CD4-positive, alpha-beta T cell treated with Interferon gamma for 1 hour (primary cell): ENCODE measurements at regions not wholly inside any gene's neighbourhood (a gene's known extent, or its start where the extent isn't known, plus 50 kb on each side); places are given as distances from the start of the nearest gene placed in this dataset.
"Not testable (repeated sequence)": the region's sequence is repeated elsewhere in the genome, so short reads cannot be mapped to it uniquely, and the experiment has no call there.

Experiments
- DNase-seq: peaks from one replicate; pipeline ENCODE4 v3.0.0-alpha.2; 2020

DNA sequence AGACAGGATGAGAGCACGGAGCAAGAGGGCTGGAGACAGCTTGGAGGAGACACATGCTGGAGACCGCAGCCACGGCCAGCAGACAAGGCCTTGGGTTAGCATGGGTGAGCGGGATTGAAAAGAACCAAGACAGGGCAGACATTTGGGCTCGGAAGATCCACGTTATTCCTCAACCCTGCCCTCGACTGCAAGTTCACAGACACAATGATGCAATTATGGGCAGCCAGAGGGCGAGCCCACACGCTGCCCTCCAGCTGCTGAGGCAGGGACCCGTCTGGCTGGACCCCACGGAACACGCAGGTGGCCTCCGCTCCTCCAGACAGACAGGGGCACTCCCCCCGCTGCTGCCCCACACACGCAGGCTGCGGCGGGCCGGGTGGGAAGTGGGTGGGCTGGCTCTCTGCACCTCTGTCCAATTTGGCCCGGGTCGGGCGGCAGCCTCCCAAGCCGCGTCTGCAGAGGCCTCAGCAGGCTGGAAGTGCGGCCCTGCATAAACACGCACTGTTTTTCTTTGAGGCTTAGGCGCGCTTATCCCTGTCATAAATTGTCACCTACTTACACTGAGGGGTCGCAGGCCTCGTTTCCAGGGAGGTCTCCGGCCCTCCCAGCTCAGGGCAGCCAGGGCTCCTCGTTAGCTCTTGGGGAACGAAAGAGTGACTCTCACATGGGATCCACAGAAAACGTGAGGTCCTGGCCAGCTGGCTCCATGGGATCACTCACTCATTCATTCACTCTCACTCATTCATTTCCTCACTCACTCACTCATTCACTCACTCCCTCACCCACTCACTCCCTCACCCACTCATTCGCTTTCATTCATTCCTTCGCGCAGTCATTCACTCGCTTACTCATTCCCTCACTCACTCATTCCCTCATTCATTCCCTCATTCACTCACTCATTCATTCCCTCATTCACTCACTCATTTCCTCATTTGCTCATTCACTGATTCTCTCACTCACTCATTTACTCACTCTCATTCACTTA lies 303.9 kb downstream of the C16orf95 start:
- no peak for DNase-seq

DNA sequence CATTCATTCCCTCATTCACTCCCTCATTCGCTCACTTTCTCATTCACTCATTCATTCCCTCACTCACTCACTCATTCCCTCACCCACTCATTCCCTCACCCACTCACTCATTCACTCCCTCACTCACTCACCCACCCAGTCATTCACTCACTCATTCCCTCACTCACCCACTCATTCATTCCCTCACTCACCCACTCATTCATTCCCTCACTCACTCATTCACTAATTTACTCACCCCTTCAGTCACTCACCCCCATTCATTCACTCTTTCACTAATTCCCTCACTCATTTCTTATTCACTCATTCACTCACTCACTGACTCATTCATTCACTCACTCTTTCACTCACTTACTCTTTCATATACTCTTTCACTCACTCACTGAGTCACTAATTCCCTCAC lies 303.1 kb downstream of the C16orf95 start:
- DNase-seq: no peak

DNA sequence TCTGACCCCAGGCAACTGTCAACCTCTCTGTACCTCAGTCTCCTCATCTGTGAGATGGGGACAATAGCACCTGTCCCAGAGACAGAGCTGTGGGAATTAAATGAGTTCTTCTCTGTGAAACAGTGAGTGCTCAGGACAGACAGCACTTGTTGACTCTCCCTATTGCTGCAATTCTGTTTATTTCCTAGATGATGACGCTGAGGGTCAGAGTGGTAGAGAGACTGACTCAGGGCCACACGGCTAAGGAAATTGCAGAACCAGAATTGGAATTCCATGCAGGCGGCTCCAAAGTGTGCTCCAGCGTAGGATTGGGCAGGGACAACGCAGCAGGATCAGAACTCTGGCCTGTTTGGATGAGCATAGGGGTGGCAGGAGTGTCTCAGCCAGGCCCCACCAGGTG lies 302.2 kb downstream of the C16orf95 start:
- DNase-seq: no peak

DNA sequence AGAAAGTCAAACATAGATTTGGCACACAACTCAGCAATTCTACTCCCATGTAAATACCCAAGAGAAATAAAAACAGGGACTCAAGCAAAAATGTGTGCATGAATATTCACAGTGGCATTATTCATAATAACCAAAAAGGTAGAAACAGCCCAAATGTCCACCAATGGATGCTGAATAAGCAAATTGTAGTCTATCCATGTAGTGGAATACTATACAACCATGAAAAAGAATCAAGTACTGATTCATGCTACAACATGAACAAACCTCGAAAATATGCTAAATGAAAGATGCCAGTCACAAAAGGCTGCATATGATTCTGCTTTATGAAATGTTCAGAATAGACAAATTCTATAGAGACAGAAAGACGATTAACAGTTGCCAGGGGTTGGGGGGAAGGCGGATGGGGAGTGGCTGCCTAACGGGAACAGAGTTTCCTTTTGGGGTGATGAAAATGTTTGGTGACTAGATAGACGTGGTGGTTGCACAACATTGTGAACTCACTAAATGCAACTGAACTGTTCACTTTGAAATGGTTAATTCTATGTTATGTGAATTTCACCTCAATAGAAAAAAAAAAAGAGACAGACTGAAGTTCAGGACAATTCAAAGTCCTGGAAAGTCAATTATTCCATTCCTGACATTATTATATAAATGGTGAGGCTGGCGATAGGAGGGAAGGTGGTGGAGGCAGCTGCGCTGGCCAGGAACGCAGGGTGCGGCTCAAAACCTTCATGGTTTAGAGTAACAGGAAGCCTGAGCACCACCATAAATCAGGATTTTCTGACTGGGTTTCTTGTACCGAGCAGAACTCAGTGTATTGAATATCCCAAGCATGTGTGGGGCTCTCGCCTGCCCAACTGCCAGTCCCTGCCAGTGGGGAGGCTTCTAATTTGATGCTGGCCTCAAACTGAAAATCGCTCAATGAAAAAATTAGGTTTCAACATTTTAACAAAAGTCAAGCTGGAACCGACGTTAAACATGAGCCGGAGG lies 300.9 kb downstream of the C16orf95 start:
- DNase-seq: no peak

DNA sequence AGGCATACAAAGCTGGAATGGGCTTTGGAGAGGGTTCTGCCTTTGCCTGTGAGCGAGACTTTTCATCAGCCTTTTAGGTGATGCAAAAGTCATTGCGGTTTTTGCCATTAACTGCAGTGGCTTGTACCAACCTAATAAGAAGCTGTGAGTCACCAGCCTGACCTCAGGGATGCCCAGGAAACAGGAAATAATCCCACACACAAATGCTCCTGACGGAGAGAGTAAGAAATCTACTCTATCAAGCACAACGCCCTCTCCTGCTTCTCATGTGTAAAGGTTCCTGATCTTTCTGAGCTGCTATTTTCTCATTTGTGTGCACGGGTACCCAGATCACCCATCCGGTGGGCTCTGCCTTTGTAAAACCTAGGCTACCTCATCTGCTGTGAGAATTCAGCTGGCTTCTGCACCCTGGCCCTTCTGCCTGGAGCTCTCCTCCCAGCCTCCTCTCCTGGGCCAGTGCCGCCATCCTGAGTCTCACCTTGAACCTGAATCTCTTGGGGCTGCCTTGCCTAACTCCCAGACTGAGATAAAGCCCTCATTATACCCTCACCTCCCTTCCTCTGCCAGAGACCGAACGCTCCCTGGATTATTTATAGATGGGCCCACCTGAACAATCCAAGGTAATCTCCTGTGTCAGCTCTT lies 299.7 kb downstream of the C16orf95 start:
- DNase-seq: no peak

DNA sequence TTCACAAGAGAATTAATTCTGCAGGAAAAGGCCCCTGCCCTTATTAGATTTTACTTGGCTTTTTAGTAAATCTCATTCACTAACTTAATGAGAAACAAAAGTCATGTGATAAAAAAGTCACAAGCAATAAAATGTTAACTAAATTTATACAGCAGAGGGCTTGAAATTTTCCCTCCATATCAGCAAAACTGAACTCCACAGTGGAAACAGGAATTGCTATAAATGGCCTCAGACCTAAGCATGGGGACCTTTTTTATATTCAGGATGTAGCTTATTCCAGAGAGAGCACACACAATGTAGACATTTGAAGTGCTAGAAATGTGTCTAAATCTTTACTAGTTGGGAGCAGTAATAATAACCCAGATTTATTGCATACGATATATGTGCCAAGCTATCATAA lies 291.5 kb downstream of the C16orf95 start:
- DNase-seq: no peak

DNA sequence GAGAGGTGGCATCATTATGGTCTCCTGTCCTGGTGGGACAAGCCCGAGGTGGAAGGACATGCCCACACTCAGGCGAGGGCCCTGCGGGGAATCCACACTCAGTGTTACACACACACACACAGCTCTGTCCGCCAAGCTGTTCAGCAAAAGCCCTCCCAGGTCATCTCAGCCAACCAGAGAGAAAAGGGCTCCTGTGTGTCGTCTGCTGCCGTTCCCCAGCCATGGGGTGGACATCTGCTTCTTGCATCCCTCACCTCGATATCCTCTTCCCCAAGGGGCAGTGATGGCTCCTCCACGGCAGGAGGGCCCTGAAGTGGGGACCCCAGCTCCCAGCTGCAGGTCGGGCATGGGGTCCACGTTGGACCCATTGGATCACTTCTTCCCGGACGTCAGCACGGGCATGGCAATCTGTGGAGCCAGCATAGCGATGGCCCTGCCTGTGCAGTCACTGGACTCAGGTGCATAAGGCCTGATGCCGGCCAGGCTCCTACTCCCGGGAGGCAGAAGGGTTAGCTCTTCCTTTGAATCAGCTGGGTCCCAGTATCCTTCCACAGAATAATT lies 290.1 kb downstream of the C16orf95 start:
- no peak for DNase-seq

DNA sequence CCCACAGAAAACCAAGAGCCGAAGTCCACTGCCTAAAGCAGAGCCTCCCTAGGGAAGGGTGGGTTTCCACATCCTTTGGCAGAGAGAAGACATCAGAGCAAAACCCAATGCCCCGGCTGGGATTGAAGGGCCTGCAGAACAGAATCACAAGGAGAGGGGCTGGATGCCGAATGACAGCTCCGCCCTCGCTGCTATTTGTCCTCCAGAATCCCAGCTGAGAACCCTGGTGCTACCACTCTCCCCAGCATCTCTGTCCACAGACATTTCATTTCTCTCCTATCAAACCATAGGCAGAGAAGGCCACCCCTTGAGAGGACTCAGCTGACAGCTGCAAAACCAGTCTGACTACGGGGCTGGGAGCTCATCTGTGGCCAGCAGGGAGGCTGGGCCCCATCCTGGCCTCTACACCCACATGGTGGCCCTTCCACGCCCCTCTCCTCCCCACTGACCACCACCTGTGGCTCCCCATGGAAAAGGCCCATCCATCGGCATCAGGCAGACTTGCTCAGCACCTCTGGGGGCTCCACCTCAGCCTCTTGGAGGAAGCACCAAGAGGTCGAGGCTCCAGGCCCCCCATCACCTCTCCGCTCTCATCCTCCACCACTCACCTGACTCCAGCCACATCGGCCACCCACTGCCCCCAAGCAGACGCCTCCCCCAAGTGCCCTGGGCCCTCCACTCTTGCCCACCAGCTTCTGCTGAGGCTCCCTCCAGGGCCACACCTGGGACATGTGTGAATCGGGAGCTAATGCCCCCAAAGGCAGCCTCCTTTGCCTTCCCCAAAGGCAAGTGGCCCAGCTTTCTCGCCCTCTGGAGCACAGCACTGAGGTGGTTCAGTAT lies 288.5 kb downstream of the C16orf95 start:
- DNase-seq: no peak

DNA sequence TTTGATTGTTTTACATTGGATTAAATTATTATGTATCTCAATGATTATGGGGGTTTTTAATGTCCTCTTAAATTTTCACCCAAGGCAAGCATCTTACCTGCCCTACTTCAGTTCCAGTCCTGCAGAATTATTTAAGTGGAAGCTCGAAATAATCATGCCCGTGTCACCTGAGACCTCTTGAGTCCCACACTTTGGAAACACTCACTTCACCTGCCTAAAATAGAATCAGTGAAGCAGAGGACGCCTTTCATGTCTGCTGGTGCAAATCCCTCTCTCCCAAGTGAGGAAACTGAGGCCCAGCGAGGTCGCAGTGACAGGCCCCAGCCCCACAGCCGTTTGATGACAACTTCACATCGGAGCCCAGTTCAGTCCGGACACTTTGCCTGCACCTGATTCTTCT lies 284.6 kb downstream of the C16orf95 start:
- no peak for DNase-seq

DNA sequence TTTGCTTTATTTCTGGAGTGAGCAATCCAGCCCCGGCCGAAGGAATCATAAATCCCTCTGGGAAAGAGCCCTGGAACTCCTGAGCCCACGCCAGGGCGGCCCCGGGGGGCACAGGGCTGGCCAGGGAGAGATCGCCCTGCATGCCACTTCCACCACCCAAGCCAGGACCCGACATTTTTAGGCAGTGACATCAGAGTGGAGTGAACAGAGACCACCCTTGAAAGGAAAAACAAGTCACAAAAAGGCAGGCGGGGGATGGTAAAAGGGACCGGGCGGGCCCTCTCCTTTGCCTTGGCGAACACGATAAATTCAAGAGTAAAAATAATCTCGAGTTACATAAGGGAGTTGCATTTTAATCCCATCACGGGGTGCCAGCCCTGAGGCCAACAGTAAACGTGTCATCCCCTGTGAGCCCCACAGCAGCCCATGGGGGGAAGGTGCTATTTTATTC lies 284.1 kb downstream of the C16orf95 start:
- DNase-seq: no peak

DNA sequence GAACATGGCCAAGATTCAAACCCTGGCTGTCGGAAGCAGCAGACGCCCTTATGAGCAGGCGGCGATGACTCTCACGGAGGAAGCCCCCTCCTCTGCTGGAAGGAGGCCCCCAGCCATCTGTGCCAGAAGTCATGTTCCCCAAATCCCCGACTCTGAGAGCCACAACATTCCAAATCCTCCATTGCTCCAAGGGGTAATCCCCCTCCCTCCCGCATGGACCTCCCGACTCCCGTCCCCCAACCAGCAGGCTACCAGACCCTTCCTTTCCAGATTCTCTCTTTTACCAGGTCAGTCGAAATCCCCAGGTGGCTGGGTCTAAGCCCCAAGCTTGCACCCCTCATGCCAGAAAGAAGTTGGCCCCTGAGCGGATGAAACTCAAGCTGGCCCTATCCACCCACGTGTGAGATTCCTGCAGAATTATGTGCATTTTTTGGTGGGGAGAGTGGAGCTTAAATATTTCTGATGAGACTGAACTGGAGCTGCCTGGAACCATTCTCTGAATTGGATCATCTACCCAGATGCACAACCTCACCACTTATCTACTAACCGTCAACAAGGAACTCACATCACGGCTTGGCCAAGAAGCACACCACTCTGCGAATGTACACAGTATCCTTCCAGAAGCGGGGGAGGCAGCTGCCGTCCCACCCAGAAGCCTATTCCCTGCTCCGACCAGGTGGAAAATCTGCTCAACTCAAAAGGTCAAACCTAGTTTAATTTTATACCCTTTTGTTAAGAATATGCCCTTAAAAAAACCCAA lies 283.5 kb downstream of the C16orf95 start:
- DNase-seq: no peak

DNA sequence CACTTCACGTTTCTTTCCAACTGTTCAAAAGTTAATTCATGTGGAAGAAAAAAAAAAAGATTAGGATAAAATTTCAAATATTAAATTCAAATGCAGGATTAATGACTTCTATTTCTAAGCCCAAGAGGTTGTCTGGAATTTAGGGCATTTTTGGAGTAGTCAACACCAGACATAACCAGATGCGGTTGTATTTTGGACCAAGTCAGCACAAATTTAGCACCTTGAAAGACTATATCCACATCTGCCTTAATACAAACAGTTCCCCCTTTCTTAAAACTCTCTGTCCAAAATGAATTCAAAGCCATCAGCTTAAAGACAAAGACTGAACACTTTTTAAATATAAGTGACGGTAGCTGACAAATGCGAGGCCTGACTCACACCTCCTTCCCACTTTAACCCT lies 282.9 kb downstream of the C16orf95 start:
- no peak for DNase-seq

DNA sequence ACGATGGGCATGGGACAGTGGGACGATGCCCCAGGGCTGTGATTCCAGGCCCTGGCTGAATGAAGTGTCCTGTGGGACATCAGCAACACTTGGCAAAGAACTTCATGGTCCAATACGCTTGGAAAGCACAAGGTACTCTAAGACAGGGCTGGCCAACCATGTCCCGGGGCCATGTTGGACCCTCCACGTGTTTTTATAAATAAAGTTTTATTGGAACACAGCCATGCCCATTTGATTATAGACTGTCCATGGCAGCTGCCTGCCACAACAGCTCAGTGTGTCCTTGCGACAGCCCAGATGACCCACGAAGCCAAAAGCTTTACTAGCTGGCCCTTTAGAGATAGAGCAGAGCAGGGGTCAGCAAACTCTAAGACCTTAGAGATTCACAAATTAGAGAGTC lies 282.1 kb downstream of the C16orf95 start:
- DNase-seq: no peak

DNA sequence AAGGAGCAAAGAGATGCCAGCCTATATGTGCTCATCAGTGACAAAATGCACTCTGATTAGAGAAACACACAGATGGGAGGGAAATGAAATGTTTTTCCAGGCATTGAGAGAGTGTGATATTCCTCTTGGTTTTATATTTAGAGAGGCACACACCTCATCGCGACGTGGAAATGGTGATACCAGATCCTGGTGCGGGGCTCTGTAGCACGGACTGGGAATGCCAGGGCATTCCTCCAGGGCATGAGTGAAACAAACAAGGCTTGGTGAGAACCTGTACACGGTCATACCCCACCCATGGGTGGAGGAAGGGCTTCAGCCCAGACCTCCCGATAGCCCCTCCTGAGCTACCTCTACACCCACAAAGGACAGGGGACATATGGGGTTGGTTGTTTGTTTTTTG lies 280.2 kb downstream of the C16orf95 start:
- DNase-seq: no peak

DNA sequence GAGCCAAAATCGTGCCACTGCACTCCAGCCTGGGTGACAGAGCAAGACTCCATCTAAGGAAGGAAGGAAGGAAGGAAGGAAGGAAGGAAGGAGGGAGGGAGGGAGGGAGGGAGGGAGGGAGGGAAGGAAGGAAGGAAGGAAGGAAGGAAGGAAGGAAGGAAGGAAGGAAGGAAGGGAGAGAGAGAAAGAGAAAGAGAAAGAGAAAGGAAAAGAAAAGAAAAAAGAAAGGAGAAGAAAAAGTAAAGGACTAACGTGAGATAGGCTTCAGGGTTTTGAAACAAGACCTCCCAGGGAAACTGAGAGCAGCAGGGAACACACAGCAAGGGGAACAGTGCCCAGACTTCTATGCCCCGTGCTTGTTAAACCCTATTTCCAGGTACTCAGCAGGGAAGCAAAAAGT lies 278.7 kb downstream of the C16orf95 start:
- DNase-seq: not testable (repeated sequence)

DNA sequence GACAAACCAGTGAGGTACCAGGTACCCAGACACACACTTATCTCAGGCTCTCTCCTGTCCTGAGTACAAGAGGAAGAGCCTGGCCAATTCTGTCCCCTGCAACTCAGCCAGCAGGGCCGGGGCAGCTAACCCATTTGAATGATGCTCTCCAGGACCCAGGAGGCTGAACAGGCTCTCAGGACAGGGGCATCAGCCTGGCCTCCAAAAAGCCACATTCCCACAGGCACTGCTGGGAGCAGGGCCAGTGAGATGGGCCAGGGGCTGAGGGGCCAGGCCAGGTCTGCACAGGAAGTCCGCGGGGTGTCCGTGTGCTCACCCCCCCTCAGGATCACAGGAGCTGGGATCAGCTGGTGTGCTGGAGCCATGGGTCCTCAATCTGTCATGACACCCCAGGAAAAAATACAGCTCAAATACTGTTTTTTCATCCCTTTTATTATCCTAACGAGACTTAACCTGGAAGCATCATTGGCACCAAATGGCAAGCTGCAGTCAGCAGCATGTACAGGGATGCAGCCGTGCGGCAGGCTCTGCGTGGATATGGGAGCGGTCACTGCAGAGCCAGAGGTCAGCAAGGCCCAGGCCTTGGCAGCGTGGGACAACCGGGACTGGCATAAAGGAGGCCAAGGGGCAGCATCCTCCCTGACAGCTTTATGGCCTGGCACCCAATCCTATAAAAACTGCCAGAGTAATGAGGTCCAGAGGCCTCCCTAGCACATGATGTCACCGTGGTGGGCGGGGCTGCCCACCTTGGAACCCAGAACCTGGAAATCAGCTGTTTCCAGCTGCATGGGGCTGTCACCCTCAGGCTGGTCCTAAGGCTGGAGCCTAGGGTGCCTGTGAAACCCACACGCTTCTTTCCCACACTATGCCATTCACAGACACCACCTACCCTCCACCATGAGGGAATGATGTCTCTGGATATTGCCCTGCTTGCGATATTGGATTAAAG lies 276.7 kb downstream of the C16orf95 start:
- no peak for DNase-seq

DNA sequence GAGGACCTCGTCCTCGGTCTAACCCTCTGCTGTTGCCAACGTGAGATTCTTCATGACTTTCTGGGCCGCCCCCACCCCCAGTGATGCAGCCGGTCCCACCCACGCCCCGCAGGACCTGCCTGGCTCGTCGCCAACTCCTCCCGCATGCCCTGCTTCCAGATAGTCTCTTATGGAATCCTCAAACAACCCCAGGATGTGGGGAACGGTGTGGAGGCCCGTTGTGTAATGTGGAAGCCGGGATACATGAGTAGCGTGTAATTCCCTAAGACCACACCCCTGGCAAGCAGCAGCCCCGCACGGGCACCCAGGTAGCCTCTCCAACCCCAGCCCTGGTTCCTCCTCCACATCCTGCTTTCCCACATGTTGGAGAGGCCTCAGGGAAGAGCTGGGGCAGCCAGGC lies 275.9 kb downstream of the C16orf95 start:
- no peak for DNase-seq

DNA sequence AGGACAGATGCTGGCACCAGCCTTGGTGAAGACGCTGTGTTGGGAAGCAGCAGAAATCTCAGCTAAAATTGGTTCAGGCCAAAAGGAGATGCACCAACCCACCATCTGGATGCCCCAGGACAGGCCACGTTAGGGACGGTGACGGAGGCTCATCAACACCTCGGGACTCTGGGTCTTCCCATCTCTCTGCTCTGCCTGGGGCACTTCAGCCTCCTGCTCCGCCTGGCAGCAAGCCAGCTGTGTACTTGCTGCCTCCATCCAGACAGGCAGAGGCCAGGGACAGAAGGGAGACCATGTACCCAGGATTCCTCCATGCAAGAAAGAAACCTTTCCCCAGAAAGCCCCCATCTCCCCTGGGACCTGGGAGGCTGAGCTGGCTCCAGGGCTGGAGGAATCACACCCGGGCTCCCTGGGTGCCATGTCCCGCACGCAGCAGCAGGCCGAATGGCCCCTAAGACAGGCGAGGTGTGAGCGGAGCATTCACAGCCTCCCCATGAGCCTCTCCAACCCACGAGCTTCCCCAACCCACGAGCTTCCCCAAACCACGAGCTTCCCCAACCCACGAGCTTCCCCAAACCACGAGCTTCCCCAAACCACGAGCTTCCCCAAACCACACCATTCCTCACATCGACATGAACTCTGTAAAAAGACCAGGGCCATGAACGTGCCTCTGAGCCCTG lies 274.5 kb downstream of the C16orf95 start:
- DNase-seq: no peak
